GM20000 (cell line): ENCODE measurements at regions not wholly inside any gene's neighbourhood (a gene's known extent, or its start where the extent isn't known, plus 50 kb on each side); places are given as distances from the start of the nearest gene placed in this dataset.

Experiments used
- DNase-seq: peaks from one replicate; pipeline ENCODE4 v3.0.0; 2012; ENCODE audit warnings: low spot score
- CTCF ChIP-seq: IDR thresholded peaks from 2 replicates; pipeline ENCODE4 v1.5.1; 2012; ENCODE audit warnings: mild to moderate bottlenecking, control low read depth; ENCODE audit errors: extremely low read depth, missing control alignments

DNA sequence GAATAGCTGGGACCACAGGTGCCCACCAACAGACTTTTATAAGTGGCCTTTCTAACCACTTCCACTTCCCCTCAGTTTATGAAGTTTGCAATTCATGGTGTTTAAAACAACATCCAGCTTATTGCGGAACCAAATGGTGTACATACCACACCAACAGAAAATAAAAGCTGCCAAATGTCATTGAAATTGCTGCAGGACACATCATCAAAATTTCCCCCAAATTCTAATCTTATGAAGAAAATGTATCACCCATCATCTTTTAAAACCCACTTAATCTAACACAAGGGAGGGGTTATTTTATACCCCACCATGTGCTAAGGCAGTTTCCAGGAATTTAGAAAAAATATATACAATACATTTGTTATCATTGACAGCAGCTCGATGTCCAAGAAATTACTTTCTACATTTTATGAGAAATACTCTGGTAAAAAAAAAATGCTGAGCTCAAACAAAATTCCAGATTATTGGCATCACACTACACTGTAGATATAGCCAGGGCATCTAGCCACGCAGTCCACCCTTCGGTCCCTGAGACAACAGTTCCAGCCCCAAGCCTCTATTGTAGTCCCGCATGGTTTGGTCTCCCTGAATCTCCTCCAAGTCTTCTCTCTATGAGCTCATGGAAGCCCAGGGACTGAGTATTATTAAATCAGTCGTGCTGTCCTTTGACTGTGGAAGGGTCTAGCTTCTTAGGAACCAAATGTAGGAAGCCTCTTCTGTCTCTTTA, 372.8 kb upstream of the SLC30A5 start:
- no peak for TF ChIP-seq CTCF
- DNase-seq, result no peak

DNA sequence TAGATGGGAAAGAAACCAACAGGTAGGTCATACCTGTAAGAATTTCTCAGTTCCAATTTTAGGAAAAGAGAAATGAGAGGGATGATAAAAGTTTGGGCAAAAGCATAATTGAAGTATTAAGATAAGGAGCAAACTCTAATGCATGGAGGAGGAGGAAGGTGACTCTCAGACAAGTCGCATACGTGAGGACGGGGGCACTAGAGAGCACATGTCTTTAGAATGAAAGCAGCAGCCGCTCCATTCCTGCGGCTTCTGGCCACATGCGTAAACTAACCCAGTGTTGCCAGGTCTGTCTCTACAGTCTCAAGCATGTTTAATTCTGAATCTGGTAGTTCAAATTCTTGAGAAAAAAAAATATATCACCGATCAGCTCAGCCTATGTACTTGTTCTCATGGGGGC, 371.5 kb upstream of the SLC30A5 start:
- no peak for TF ChIP-seq CTCF
- no peak for DNase-seq

DNA sequence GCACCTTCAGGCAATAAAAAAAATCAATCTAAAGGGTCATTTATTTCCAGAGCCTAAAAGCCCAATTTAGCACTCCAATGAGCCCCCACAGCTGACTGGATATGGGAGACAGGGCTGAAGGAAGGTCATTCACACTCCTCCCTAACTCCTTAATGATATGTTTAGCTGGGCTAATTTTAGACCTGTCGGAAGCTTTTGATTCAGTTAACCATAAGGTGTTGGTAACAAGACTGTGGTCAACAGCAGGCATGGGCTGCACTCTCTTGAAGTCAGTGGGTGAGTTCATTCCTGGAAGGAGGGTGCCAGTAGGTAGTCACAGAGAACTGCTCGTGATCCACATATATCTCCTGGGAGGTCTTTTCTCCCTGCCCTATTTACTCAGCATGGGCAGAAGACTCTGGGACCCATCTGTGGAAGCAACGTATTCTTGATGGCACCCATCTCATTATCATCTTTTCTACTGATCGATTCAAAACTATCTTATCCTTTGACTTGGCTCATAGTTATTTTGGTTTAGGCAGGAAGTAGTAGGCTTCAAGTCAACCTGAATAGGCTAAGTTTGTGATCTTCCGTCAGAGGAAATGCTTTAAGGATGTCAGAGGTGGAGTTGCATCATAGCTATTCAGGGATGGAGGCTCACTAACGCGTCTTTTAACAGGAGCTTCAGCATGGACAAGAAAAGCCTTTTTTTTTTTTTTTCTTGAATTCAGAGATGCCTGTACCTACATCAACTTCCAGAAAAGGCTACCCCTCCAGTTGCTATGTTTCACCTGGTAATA, 367.7 kb upstream of the SLC30A5 start:
- TF ChIP-seq CTCF, result no peak

DNA sequence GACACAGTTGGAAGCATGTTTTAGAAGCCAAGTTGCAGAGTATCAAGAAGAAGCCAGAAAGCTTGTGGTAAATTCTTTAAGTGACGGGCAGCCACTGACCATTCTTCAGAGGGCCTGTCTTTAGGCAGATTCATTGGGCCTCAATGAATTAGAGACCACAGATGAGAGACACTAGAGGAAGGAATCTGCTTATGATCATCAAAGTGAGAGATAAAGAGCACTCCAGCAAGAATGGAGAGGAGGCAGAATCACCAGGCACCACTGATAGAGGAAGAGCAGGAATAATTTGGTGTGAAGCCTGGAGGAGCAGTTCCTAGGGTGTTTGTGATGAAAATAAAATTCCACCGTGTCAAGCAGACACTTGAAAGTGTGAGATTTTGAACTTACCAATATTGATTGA, 365.9 kb upstream of the SLC30A5 start:
- DNase-seq, result no peak
- no peak for TF ChIP-seq CTCF

More for the DNA sequence above, 367.7 kb upstream of the SLC30A5 start:
- no peak for DNase-seq

DNA sequence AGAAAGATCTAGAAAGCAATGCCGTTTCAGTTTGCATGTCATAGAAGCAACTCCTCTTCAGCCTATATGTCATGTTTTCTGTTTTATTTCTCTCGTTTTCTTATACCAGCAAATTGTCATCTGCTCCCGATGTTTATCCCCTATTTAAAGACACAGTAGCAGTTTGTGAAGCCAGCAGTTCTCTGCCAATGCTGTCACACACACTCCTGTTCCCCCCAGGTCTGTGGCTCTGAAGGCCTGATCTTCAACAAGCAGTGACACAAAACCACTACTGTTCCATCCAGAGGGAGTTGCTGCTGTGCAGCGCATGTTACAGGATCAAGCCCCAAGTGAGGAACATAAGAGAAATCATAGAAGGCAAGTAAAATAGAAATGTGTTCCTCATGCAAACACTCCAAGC, 364.1 kb upstream of the SLC30A5 start:
- TF ChIP-seq CTCF, result no peak
- DNase-seq, result no peak

GRCh38 chr5:68730220-68730978, 363.4 kb upstream of the SLC30A5 start:
- DNase-seq, result no peak
- TF ChIP-seq CTCF, result no peak

GRCh38 chr5:68730979-68731654, 362.7 kb upstream of the SLC30A5 start:
- TF ChIP-seq CTCF, result no peak
- no peak for DNase-seq
